Gastrocnemius medialis (tissue), 4 donors: ENCODE measurements at regions not wholly inside any gene's neighbourhood (a gene's known extent, or its start where the extent isn't known, plus 50 kb on each side); places are given as distances from the start of the nearest gene placed in this dataset.

ENCODE experiments used
- POLR2A ChIP-seq, 2 donors: fragments of 450-650 bp; IDR thresholded peaks; one replicate each; pipeline ENCODE4 v1.6.1; 2017; ENCODE audit warnings: antibody characterized with exemption in 2 of 2, mild to moderate bottlenecking in 2 of 2, moderate library complexity in 2 of 2
- TF ChIP-seq, protein P1 (sequence below), 5 experiments: fragments of 450-650 bp in 3 of 5; fragments of 200-600 bp in 2 of 5; sonication (generic) in 2 of 5; IDR thresholded peaks in 4 of 5; conservative IDR thresholded peaks in 1 of 5; 1 replicate in 4 of 5; 2 replicates in 1 of 5; pipeline ENCODE4 v1.5.1; 2016 to 2019; ENCODE audit warnings: antibody characterized with exemption in 5 of 5, mild to moderate bottlenecking in 3 of 5, moderate library complexity in 3 of 5

DNA sequence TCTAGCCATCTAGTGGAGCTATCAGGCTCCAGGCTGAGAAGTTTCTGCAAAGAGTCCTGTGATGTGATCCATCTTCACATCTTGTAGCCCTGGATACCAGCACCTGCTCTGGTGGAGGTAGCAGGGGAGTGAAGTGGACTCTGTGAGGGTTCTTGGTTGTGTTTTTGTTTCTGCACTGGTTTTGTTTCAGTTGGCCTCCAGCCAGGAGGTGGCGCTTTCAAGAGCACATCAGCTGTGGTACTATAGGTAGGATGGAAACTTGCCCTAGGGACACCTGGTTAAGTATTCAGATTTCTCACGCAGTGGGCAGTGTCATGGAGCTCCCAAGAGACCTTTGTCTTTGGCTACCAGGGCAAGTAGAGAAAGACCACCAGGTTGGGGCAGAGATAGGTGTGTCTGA lies 257.5 kb upstream of the SLC7A11 start:
- TF ChIP-seq, protein P1, sequence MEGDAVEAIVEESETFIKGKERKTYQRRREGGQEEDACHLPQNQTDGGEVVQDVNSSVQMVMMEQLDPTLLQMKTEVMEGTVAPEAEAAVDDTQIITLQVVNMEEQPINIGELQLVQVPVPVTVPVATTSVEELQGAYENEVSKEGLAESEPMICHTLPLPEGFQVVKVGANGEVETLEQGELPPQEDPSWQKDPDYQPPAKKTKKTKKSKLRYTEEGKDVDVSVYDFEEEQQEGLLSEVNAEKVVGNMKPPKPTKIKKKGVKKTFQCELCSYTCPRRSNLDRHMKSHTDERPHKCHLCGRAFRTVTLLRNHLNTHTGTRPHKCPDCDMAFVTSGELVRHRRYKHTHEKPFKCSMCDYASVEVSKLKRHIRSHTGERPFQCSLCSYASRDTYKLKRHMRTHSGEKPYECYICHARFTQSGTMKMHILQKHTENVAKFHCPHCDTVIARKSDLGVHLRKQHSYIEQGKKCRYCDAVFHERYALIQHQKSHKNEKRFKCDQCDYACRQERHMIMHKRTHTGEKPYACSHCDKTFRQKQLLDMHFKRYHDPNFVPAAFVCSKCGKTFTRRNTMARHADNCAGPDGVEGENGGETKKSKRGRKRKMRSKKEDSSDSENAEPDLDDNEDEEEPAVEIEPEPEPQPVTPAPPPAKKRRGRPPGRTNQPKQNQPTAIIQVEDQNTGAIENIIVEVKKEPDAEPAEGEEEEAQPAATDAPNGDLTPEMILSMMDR (IDR thresholded peaks at IDR 0.05 in 4 of 5, conservative IDR thresholded peaks at IDR 0.05 in 1 of 5), result no peak
- no peak for TF ChIP-seq POLR2A (IDR thresholded peaks at IDR 0.05)
